Mammary epithelial cell (primary cell): ENCODE measurements at regions not wholly inside any gene's neighbourhood (a gene's known extent, or its start where the extent isn't known, plus 50 kb on each side); places are given as distances from the start of the nearest gene placed in this dataset.

ENCODE experiments used
- EZH2 ChIP-seq: IDR thresholded peaks from 2 replicates; pipeline ENCODE4 v1.6.1; 2012; ENCODE audit warnings: low read length, inconsistent platforms, borderline replicate concordance
- TF ChIP-seq, protein P1 (sequence below), 2 donors: IDR thresholded peaks in 1 of 2; conservative IDR thresholded peaks in 1 of 2; 2 replicates each; pipeline ENCODE4 v1.5.1; 2011 to 2012; ENCODE audit warnings: inconsistent platforms in 2 of 2, low read length in 2 of 2, mild to moderate bottlenecking in 2 of 2, control low read depth in 1 of 2, low read depth in 1 of 2; ENCODE audit not compliant: insufficient read depth in 1 of 2; ENCODE audit errors: extremely low read depth in 1 of 2

DNA sequence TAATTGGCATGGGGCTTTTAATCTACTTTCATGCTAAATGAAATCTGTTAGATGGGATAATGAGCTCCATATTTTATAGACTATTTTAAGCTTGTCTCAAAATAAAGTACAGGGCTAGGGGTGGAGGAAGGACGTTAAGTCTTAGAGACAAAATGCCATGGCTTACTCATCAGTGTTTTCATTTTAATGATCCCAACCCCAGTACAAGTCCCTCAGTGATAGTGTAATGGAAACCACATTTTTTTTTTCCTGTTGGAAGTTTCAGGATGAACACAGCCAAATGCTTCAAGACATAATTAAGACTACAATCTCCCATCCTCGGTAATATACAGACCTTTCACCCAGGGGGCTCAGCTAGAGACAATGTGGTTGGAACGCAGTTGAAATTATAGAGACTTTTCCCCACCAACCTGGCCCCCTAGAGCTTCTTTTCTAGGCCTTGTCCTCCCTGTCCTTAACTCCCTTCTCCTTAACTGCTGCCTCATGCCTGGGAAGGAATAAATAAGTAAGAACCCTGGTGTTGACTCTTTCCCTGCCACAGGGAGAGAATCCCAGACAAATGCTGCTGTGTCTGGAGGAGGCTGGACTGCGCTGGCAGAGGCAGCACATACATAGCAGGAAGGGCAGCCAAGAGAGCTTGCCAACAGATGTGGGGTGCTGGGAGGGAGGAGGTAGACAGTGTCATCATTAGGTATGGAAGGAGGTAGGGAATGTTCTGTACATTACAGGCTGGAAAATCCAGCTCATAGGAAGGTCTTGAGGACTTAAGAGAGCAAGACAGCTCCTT lies 115.4 kb upstream of the ROPN1 start:
- TF ChIP-seq, protein P1, sequence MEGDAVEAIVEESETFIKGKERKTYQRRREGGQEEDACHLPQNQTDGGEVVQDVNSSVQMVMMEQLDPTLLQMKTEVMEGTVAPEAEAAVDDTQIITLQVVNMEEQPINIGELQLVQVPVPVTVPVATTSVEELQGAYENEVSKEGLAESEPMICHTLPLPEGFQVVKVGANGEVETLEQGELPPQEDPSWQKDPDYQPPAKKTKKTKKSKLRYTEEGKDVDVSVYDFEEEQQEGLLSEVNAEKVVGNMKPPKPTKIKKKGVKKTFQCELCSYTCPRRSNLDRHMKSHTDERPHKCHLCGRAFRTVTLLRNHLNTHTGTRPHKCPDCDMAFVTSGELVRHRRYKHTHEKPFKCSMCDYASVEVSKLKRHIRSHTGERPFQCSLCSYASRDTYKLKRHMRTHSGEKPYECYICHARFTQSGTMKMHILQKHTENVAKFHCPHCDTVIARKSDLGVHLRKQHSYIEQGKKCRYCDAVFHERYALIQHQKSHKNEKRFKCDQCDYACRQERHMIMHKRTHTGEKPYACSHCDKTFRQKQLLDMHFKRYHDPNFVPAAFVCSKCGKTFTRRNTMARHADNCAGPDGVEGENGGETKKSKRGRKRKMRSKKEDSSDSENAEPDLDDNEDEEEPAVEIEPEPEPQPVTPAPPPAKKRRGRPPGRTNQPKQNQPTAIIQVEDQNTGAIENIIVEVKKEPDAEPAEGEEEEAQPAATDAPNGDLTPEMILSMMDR (conservative IDR thresholded peaks at IDR 0.05 in 1 of 2, IDR thresholded peaks at IDR 0.05 in 1 of 2; ENCODE audit: extremely low read depth in 1 of 2, insufficient read depth in 1 of 2, low read depth in 1 of 2, low read length in 2 of 2): no peak
- no peak for TF ChIP-seq EZH2
